GM19324 (cell line): ENCODE measurements at regions not wholly inside any gene's neighbourhood (a gene's known extent, or its start where the extent isn't known, plus 50 kb on each side); places are given as distances from the start of the nearest gene placed in this dataset.

ENCODE experiments used
- ATAC-seq: cut with Tn5 transposase; IDR thresholded peaks from one replicate; pipeline ENCODE4 v1.9.1; 2021; ENCODE audit warnings: mild to moderate bottlenecking, moderate library complexity; ENCODE audit not compliant: unreplicated experiment, low FRiP score

GRCh38 chr2:125680809-125681208 lies 975.1 kb upstream of the GYPC start:
- ATAC-seq: no peak

GRCh38 chr2:125681576-125681975 lies 974.4 kb upstream of the GYPC start:
- ATAC-seq: no peak

GRCh38 chr2:125681976-125682805 lies 973.8 kb upstream of the GYPC start:
- no peak for ATAC-seq

- ATAC-seq: no peak
Measured at GRCh38 chr2:125684256-125684655, 971.7 kb upstream of the GYPC start.

- ATAC-seq: no peak
Measured at GRCh38 chr2:125684932-125685331, 971.0 kb upstream of the GYPC start.

GRCh38 chr2:125696560-125696959 lies 959.4 kb upstream of the GYPC start:
- ATAC-seq: no peak

GRCh38 chr2:125698280-125698679 lies 957.7 kb upstream of the GYPC start:
- ATAC-seq: no peak

GRCh38 chr2:125701070-125701469 lies 954.9 kb upstream of the GYPC start:
- no peak for ATAC-seq

- ATAC-seq: no peak
Measured at GRCh38 chr2:125707611-125708010, 948.3 kb upstream of the GYPC start.

GRCh38 chr2:125710561-125710960 lies 945.4 kb upstream of the GYPC start:
- no peak for ATAC-seq

GRCh38 chr2:125711075-125711474 lies 944.9 kb upstream of the GYPC start:
- no peak for ATAC-seq

GRCh38 chr2:125713533-125713932 lies 942.4 kb upstream of the GYPC start:
- no peak for ATAC-seq

GRCh38 chr2:125721072-125721721 lies 934.8 kb upstream of the GYPC start:
- no peak for ATAC-seq

- no peak for ATAC-seq
Measured at GRCh38 chr2:125730921-125731320, 925.0 kb upstream of the GYPC start.

GRCh38 chr2:125736306-125736705 lies 919.7 kb upstream of the GYPC start:
- ATAC-seq: no peak

GRCh38 chr2:125745514-125745913 lies 910.4 kb upstream of the GYPC start:
- no peak for ATAC-seq

GRCh38 chr2:125746321-125747164 lies 909.4 kb upstream of the GYPC start:
- no peak for ATAC-seq

- no peak for ATAC-seq
Measured at GRCh38 chr2:125747165-125747425, 908.9 kb upstream of the GYPC start.

- no peak for ATAC-seq
Measured at GRCh38 chr2:125756431-125756830, 899.5 kb upstream of the GYPC start.

- ATAC-seq: no peak
Measured at GRCh38 chr2:125796784-125797183, 859.2 kb upstream of the GYPC start.

GRCh38 chr2:125797192-125797591 lies 858.8 kb upstream of the GYPC start:
- no peak for ATAC-seq
